HG03159 (cell line): ENCODE measurements at regions not wholly inside any gene's neighbourhood (a gene's known extent, or its start where the extent isn't known, plus 50 kb on each side); places are given as distances from the start of the nearest gene placed in this dataset.
"Not testable (repeated sequence)": the region's sequence is repeated elsewhere in the genome, so short reads cannot be mapped to it uniquely, and the experiment has no call there.

Experiments
- ATAC-seq: cut with Tn5 transposase; IDR thresholded peaks from one replicate; pipeline ENCODE4 v1.9.1; 2021; ENCODE audit warnings: mild to moderate bottlenecking, moderate library complexity; ENCODE audit not compliant: unreplicated experiment

GRCh38 chr7:13259930-13260329, 572.5 kb downstream of the ARL4A start:
- no peak for ATAC-seq

GRCh38 chr7:13262929-13263530, 575.6 kb downstream of the ARL4A start:
- peak; percentile 47 for ATAC-seq

- ATAC-seq, result no peak
These were observed 577.8 kb downstream of the ARL4A start for GRCh38 chr7:13265271-13265670.

GRCh38 chr7:13274205-13274604, 586.8 kb downstream of the ARL4A start:
- not testable (repeated sequence) for ATAC-seq

GRCh38 chr7:13276977-13277376, 589.5 kb downstream of the ARL4A start:
- ATAC-seq, result no peak

GRCh38 chr7:13278020-13278419, 590.6 kb downstream of the ARL4A start:
- no peak for ATAC-seq

- no peak for ATAC-seq
These were observed 592.5 kb downstream of the ARL4A start for GRCh38 chr7:13279854-13280435.

- ATAC-seq, result no peak
These were observed 595.0 kb downstream of the ARL4A start for GRCh38 chr7:13282377-13282980.

GRCh38 chr7:13286916-13287315, 599.5 kb downstream of the ARL4A start:
- ATAC-seq, result no peak

GRCh38 chr7:13288516-13288915, 601.1 kb downstream of the ARL4A start:
- ATAC-seq, result no peak

- no peak for ATAC-seq
These were observed 603.5 kb downstream of the ARL4A start for GRCh38 chr7:13290975-13291374.

GRCh38 chr7:13293264-13294002, 606.0 kb downstream of the ARL4A start:
- no peak for ATAC-seq

GRCh38 chr7:13307040-13307439, 619.6 kb downstream of the ARL4A start:
- no peak for ATAC-seq

GRCh38 chr7:13308423-13308822, 621.0 kb downstream of the ARL4A start:
- ATAC-seq, result no peak

- ATAC-seq, result no peak
These were observed 622.1 kb downstream of the ARL4A start for GRCh38 chr7:13309535-13309934.

GRCh38 chr7:13312307-13312706, 624.9 kb downstream of the ARL4A start:
- no peak for ATAC-seq

GRCh38 chr7:13320333-13320732, 632.9 kb downstream of the ARL4A start:
- ATAC-seq, result no peak

GRCh38 chr7:13321316-13321715, 633.9 kb downstream of the ARL4A start:
- no peak for ATAC-seq

GRCh38 chr7:13322126-13322525, 634.7 kb downstream of the ARL4A start:
- ATAC-seq, result no peak

- ATAC-seq, result no peak
These were observed 640.2 kb downstream of the ARL4A start for GRCh38 chr7:13327669-13328068.

- ATAC-seq, result no peak
These were observed 645.9 kb downstream of the ARL4A start for GRCh38 chr7:13333371-13333770.

GRCh38 chr7:13336227-13336626, 648.8 kb downstream of the ARL4A start:
- ATAC-seq, result no peak
